Ectodermal cell (in vitro differentiated cells): ENCODE measurements at regions not wholly inside any gene's neighbourhood (a gene's known extent, or its start where the extent isn't known, plus 50 kb on each side); places are given as distances from the start of the nearest gene placed in this dataset.

Experiments used
- H3K27ac ChIP-seq: 2 replicates; pipeline ENCODE4 v1.7.0; 2013; ENCODE audit warnings: mild to moderate bottlenecking, low read depth, low read length; ENCODE audit not compliant: insufficient read depth, poor library complexity, severe bottlenecking
- H3K27me3 ChIP-seq: 2 replicates; pipeline ENCODE4 v1.7.0; 2013; ENCODE audit warnings: mild to moderate bottlenecking, low read length; ENCODE audit not compliant: insufficient read depth, control insufficient read depth, poor library complexity, severe bottlenecking
- H3K36me3 ChIP-seq: one replicate; pipeline ENCODE4 v1.7.0; 2013; ENCODE audit warnings: low read length; ENCODE audit not compliant: control insufficient read depth, insufficient read depth
- H3K4me1 ChIP-seq: one replicate; pipeline ENCODE4 v1.7.0; 2013; ENCODE audit warnings: low read length; ENCODE audit not compliant: control insufficient read depth, insufficient read depth
- H3K4me3 ChIP-seq: 2 replicates; pipeline ENCODE4 v1.7.0; 2013; ENCODE audit warnings: low read depth, low read length, control low read depth; ENCODE audit not compliant: insufficient read depth
- H3K9me3 ChIP-seq: 2 replicates; pipeline ENCODE4 v1.7.0; 2013; ENCODE audit warnings: mild to moderate bottlenecking, low read length, moderate library complexity; ENCODE audit not compliant: control insufficient read depth
- WGBS, 2 experiments: methylation state at CpG; one replicate each; pipeline ENCODE4 v1.1.7; 2013; ENCODE audit warnings: missing lambda C conversion rate in 2 of 2; 5-methylcytosine and 5-hydroxymethylcytosine counted together

- Histone ChIP-seq H3K9me3 (no peaks in the 10 kb centered on the region), H3K4me3 (no peak overlapping the region), H3K4me1 (peaks cover 3% of the 10 kb centered on the region), H3K27me3 (no peaks in the 10 kb centered on the region), H3K27ac (no peak overlapping the region), H3K36me3 (no peaks in the 10 kb centered on the region)
- 80 to 90% methylated on average over 1 of the region's 1 CpG for WGBS, 2 experiments
Observed at GRCh38 chr14:97944380-97944779, 1147.2 kb downstream of the VRK1 start.

GRCh38 chr14:97945631-97946030 lies 1148.4 kb downstream of the VRK1 start:
- no peak overlapping the region for H3K4me3 ChIP-seq
- no peaks in the 10 kb centered on the region for H3K27me3 ChIP-seq
- no peaks in the 10 kb centered on the region for H3K9me3 ChIP-seq
- no peaks in the 10 kb centered on the region for H3K36me3 ChIP-seq
- no peak overlapping the region for H3K27ac ChIP-seq
- H3K4me1 ChIP-seq: peaks cover 3% of the 10 kb centered on the region

GRCh38 chr14:97946240-97946639 lies 1149.1 kb downstream of the VRK1 start:
- Histone ChIP-seq H3K4me1 (peaks cover 3% of the 10 kb centered on the region), H3K4me3 (no peak overlapping the region), H3K9me3 (no peaks in the 10 kb centered on the region), H3K27me3 (no peaks in the 10 kb centered on the region), H3K27ac (no peak overlapping the region), H3K36me3 (no peaks in the 10 kb centered on the region)
- 56 to 59% methylated on average over 2 of the region's 2 CpGs for whole genome bisulfite sequencing, 2 experiments

GRCh38 chr14:97946641-97947040 lies 1149.5 kb downstream of the VRK1 start:
- no peaks in the 10 kb centered on the region for H3K36me3 ChIP-seq
- no peaks in the 10 kb centered on the region for H3K27me3 ChIP-seq
- H3K9me3 ChIP-seq: no peaks in the 10 kb centered on the region
- no peak overlapping the region for H3K27ac ChIP-seq
- H3K4me3 ChIP-seq: no peak overlapping the region
- peaks cover 3% of the 10 kb centered on the region for H3K4me1 ChIP-seq
- 94 to 95% methylated on average over 8 of the region's 9 CpGs for WGBS, 2 experiments

GRCh38 chr14:97948841-97949240 lies 1151.7 kb downstream of the VRK1 start:
- Histone ChIP-seq H3K4me3 (no peak overlapping the region), H3K4me1 (peaks cover 3% of the 10 kb centered on the region), H3K27ac (no peak overlapping the region), H3K9me3 (no peaks in the 10 kb centered on the region), H3K36me3 (no peaks in the 10 kb centered on the region), H3K27me3 (no peaks in the 10 kb centered on the region)
- 91 to 93% methylated on average over 13 of the region's 13 CpGs for WGBS, 2 experiments

GRCh38 chr14:97956581-97957340 lies 1159.6 kb downstream of the VRK1 start:
- Histone ChIP-seq H3K27me3 (no peaks in the 10 kb centered on the region), H3K4me3 (no peak overlapping the region), H3K36me3 (no peaks in the 10 kb centered on the region), H3K9me3 (no peaks in the 10 kb centered on the region), H3K4me1 (no peaks in the 10 kb centered on the region), H3K27ac (no peak overlapping the region)
- whole genome bisulfite sequencing, 2 experiments: 94 to 95% methylated on average over 13 of the region's 13 CpGs

GRCh38 chr14:97959251-97959650 lies 1162.1 kb downstream of the VRK1 start:
- no peak overlapping the region for H3K27ac ChIP-seq
- no peaks in the 10 kb centered on the region for H3K4me1 ChIP-seq
- H3K36me3 ChIP-seq: no peaks in the 10 kb centered on the region
- 97 to 98% methylated on average over 4 of the region's 4 CpGs for WGBS, 2 experiments
- no peak overlapping the region for H3K4me3 ChIP-seq
- no peaks in the 10 kb centered on the region for H3K27me3 ChIP-seq
- no peaks in the 10 kb centered on the region for H3K9me3 ChIP-seq

- WGBS, 2 experiments: 93 to 97% methylated on average over 4 of the region's 4 CpGs
- Histone ChIP-seq H3K4me1 (no peaks in the 10 kb centered on the region), H3K4me3 (no peak overlapping the region), H3K36me3 (no peaks in the 10 kb centered on the region), H3K9me3 (no peaks in the 10 kb centered on the region), H3K27ac (no peak overlapping the region), H3K27me3 (no peaks in the 10 kb centered on the region)
Observed at GRCh38 chr14:97960436-97960835, 1163.3 kb downstream of the VRK1 start.

- no peaks in the 10 kb centered on the region for H3K9me3 ChIP-seq
- no peaks in the 10 kb centered on the region for H3K36me3 ChIP-seq
- no peaks in the 10 kb centered on the region for H3K27me3 ChIP-seq
- 36 to 50% methylated on average over 1 of the region's 1 CpG for WGBS, 2 experiments
- no peaks in the 10 kb centered on the region for H3K4me1 ChIP-seq
- no peak overlapping the region for H3K27ac ChIP-seq
- no peak overlapping the region for H3K4me3 ChIP-seq
Observed at GRCh38 chr14:97970222-97970621, 1173.0 kb downstream of the VRK1 start.

GRCh38 chr14:97975216-97975615 lies 1178.0 kb downstream of the VRK1 start:
- Histone ChIP-seq H3K4me3 (no peak overlapping the region), H3K27ac (no peak overlapping the region), H3K36me3 (no peaks in the 10 kb centered on the region), H3K4me1 (no peaks in the 10 kb centered on the region), H3K27me3 (peaks cover 3% of the 10 kb centered on the region), H3K9me3 (no peaks in the 10 kb centered on the region)
- 81% methylated on average over 2 of the region's 3 CpGs; no CpG with 5 or more reads in 1 of the 2 experiments for WGBS, 2 experiments
